HUES48 (cell line): ENCODE measurements at regions not wholly inside any gene's neighbourhood (a gene's known extent, or its start where the extent isn't known, plus 50 kb on each side); places are given as distances from the start of the nearest gene placed in this dataset.

Source experiments
- H3K27ac ChIP-seq: one replicate; pipeline ENCODE4 v1.7.0; 2013; ENCODE audit warnings: low read depth, low read length, inconsistent platforms
- H3K27me3 ChIP-seq: 2 replicates; pipeline ENCODE4 v1.6.1; 2013; ENCODE audit warnings: mild to moderate bottlenecking, low read length; ENCODE audit not compliant: control insufficient read depth, insufficient read depth
- H3K36me3 ChIP-seq: 2 replicates; pipeline ENCODE4 v1.6.1; 2013; ENCODE audit warnings: low read length; ENCODE audit not compliant: control insufficient read depth, insufficient read depth
- H3K4me1 ChIP-seq: 2 replicates; pipeline ENCODE4 v1.6.1; 2013; ENCODE audit warnings: mild to moderate bottlenecking, low read length; ENCODE audit not compliant: control insufficient read depth, insufficient read depth
- H3K4me3 ChIP-seq: 2 replicates; pipeline ENCODE4 v1.5.1; 2013; ENCODE audit warnings: mild to moderate bottlenecking, low read depth, low read length
- H3K9ac ChIP-seq: 2 replicates; pipeline ENCODE4 v1.6.1; 2013; ENCODE audit warnings: mild to moderate bottlenecking, low read depth, low read length, moderate library complexity
- H3K9me3 ChIP-seq: 2 replicates; pipeline ENCODE4 v1.6.1; 2013; ENCODE audit warnings: low read length; ENCODE audit not compliant: control insufficient read depth, insufficient read depth

DNA sequence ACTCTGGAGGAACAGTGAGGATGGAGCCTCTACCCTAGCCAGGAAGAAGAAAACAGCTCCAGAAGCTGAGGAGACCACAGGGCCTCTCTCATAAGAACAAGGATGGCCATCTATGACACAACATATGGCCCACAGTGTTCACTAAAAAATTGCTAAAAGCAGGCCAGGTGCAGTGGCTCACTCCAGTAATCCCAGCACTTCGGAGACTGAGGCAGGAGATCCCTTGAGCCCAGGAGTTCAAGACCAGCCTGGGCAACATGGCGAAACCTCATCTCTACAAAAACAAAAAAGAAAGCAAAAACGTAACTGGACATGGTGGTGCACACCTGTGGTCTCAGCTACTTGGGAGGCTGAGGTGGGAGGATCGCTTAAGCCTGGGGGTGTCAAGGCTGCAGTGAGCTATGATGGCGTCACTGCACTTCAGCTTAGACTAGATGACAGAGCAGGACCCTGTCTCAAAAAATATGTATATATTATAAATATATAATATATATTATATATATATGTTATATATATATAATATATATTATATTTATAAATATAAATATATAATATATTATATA is 103.1 kb downstream of the TOMM20 start:
- Histone ChIP-seq H3K4me3 (no peak overlapping the region), H3K27ac (no peak overlapping the region), H3K4me1 (peaks cover 13% of the 10 kb centered on the region), H3K9ac (no peak overlapping the region), H3K36me3 (no peaks in the 10 kb centered on the region), H3K27me3 (no peaks in the 10 kb centered on the region), H3K9me3 (no peaks in the 10 kb centered on the region)

DNA sequence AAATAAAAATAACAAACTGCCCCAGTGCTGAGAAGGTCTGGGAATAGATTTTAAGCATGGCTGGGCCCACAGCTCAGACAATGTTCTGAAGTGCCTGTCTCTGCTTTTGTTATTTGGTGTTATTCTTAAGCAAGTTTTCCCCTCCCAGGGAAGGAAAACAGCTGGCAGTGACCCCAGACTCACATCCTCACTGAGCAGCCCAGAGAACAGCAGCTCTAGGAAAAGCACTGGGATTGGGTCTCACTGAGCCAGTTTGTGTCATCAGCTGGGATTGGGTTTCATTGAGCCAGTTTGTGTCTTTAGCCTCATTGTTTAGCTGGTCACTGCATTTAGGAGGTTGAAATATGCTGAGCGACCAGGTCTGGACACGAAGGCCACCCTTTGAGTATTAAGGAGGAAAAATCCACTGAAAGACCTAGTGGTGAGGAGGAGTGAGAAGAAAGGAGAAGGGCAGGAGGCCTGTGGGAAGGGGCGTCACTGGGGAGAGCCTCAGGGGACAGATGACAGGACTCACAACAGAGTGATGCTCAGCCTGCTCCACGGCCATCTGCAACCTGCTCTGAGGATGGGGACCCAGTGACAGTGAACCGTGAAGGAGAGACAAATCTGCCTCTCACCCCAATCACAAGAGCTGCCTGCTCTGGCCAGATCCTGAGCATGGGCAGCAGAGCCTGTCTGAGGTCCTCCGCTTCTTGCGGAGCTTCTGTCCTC is 103.8 kb downstream of the TOMM20 start:
- Histone ChIP-seq H3K9ac (no peak overlapping the region), H3K9me3 (no peaks in the 10 kb centered on the region), H3K27ac (no peak overlapping the region), H3K4me1 (peaks cover 13% of the 10 kb centered on the region), H3K27me3 (no peaks in the 10 kb centered on the region), H3K36me3 (no peaks in the 10 kb centered on the region), H3K4me3 (no peak overlapping the region)

DNA sequence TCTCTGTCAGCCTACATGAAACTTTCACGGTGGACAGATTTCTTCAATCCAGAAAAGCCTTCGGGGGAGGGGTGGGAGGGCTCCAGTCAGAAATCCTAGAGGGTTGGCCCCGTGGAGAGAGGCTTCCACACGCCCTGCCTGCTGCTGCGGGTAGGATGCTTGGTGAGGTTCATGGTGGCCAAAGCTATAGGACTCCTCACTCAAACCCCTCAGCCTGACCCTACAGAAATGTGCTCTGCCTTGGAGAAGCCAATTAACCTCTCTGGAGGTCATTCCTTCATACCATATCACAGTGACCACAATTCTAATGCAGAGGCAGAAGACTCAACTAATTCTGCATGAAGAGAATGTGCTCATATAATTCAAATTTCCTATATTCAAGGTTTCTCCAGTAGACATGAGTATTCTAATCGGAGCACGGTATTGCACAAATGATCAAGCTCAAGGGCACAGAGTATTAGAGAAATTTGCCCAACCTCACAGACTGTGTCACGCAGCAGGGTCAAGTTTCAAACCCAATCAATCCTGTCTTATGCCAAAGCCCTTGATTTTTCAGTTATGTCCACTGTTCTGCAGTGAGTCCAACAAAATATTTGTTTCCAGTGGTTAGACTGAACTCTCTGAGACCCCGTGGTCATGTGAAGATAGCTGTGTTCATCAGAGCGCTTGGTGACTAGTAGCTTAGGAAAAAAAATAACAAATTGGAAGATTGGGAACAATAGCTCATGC is 104.8 kb downstream of the TOMM20 start:
- no peaks in the 10 kb centered on the region for H3K27me3 ChIP-seq
- no peak overlapping the region for H3K4me3 ChIP-seq
- no peak overlapping the region for H3K9ac ChIP-seq
- no peaks in the 10 kb centered on the region for H3K9me3 ChIP-seq
- peaks cover 13% of the 10 kb centered on the region for H3K4me1 ChIP-seq
- H3K36me3 ChIP-seq, result no peaks in the 10 kb centered on the region
- H3K27ac ChIP-seq, result no peak overlapping the region

DNA sequence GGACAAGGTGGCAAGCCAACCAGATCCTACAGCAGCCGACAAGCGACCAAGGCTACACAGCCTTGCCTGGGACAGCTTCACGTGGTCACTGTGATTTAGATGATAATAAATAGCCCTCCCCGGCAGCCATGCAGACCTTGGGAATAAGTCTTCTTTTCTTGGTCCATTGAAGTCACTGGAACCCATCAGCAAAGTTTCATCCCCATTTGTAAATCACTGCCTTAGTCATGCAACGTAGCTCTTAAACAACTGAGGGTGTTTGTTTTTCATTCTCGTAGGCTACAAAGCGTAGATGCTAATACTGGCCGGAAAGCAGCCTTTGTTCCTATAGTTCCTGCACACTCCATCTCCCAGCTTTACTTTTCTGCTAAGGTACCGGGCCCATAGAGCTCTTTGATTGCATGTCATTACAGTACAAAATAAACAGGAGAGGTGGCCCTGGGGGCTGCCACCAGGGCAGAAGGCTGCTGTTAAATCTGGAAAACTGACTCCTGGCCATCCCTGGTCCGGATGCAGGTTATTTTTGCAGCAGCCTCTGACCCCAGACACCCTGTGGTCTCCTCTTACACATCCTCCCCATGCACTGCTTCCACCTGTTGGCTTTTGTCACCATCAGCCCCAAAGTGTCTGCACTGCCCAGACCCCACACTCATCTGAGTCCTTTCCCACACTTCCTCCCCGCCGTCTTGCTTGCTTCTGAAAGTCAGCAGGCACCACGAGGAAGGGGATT is 105.5 kb downstream of the TOMM20 start:
- no peak overlapping the region for H3K27ac ChIP-seq
- no peak overlapping the region for H3K9ac ChIP-seq
- peaks cover 13% of the 10 kb centered on the region for H3K4me1 ChIP-seq
- H3K27me3 ChIP-seq, result no peaks in the 10 kb centered on the region
- H3K9me3 ChIP-seq, result no peaks in the 10 kb centered on the region
- H3K36me3 ChIP-seq, result no peaks in the 10 kb centered on the region
- H3K4me3 ChIP-seq, result no peak overlapping the region

DNA sequence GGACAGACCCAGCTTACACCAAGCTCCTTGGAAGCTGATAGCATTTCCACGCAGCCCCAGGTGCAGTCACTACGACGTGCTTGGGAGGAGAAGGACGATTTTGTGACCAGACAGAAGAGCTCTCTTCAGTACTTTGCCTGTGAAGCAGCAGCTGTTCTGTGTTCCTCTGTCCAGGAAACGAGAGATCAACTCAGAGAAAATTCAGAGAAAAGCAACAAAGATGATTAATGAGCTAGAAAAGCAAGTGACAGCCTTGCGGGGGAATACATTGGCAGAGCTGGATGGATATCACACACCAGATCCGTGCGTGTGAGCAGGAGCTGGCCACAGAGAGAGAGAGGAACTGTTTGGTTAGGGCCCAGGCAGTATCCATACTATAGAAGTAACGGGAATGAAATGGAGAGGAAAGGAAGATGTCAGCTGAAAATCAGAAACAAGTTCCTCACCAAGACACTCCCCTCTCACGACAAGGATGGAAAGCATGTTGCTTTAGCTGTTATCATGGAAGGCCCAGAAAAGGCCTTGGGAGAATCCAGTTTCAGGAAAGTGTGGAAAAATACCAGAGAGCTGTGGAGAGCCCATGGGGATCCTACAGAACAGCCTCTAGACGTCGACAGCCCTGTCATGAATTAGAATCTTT is 106.2 kb downstream of the TOMM20 start:
- Histone ChIP-seq H3K9ac (no peak overlapping the region), H3K4me1 (peaks cover 13% of the 10 kb centered on the region), H3K4me3 (no peak overlapping the region), H3K27ac (no peak overlapping the region), H3K36me3 (no peaks in the 10 kb centered on the region), H3K27me3 (no peaks in the 10 kb centered on the region), H3K9me3 (no peaks in the 10 kb centered on the region)

DNA sequence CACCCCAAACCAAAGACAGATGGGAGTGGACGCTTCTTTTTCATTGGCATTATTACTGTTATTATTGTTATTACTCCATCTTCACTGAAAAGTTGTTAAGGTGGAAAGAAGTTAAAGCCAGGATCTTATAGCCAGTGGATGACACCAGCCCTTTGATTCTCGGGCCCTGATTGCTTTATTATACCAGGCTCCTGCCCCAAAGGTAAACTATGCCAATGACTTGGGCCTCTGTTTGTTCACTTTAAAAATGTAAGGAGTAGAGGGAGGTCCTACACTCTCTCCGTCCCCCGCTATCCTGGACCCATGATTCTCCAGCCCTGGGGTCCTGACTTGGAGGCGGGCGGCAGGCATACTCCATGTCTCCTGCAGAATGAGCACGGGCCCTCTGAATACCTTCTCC is 106.8 kb downstream of the TOMM20 start:
- Histone ChIP-seq H3K4me3 (no peak overlapping the region), H3K9ac (no peak overlapping the region), H3K9me3 (no peaks in the 10 kb centered on the region), H3K27ac (no peak overlapping the region), H3K4me1 (peaks cover 13% of the 10 kb centered on the region), H3K27me3 (no peaks in the 10 kb centered on the region), H3K36me3 (no peaks in the 10 kb centered on the region)

DNA sequence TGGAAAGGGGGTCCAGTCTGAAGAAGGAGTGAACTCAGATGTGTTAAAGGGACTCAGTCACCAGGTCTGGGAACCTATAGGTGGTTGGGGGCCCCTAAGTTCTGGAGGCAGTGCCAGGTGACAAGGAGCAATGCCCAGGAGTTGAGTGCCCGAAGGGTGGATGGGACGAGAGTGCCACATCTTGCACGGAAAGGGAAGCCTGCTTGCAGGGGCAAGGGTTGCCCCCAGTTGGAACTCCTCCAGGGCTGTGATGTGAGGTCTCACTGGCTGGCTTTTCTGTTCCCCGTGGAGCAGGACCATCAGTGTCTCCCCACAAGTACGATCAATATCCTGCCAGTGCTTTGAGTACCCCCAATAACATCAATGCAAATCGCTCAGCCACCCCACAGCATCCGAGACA is 107.3 kb downstream of the TOMM20 start:
- H3K4me3 ChIP-seq, result no peak overlapping the region
- no peaks in the 10 kb centered on the region for H3K27me3 ChIP-seq
- H3K9me3 ChIP-seq, result no peaks in the 10 kb centered on the region
- no peak overlapping the region for H3K27ac ChIP-seq
- H3K4me1 ChIP-seq, result peaks cover 13% of the 10 kb centered on the region
- no peaks in the 10 kb centered on the region for H3K36me3 ChIP-seq
- no peak overlapping the region for H3K9ac ChIP-seq

DNA sequence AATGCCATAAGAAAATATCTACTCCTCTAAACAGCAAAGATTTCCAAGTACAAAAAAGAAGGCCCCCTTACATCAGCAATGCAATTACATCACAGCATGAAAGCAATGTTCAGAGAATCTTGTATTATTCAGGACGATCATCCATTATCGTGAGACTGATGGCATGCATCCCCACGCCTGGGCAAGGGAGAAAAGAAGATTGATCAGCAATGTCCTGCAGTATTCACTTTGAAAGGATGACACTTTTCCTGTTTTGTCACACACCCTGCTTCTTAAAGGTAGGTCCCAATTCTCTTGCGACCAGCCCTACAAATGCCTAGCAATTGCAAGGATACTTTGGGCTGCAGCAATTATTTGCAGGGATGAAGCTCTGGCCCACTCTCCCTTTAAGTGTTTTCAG is 108.7 kb downstream of the TOMM20 start:
- no peak overlapping the region for H3K9ac ChIP-seq
- no peaks in the 10 kb centered on the region for H3K36me3 ChIP-seq
- H3K27ac ChIP-seq, result no peak overlapping the region
- H3K27me3 ChIP-seq, result no peaks in the 10 kb centered on the region
- H3K9me3 ChIP-seq, result no peaks in the 10 kb centered on the region
- no peak overlapping the region for H3K4me3 ChIP-seq
- H3K4me1 ChIP-seq, result peaks cover 13% of the 10 kb centered on the region

DNA sequence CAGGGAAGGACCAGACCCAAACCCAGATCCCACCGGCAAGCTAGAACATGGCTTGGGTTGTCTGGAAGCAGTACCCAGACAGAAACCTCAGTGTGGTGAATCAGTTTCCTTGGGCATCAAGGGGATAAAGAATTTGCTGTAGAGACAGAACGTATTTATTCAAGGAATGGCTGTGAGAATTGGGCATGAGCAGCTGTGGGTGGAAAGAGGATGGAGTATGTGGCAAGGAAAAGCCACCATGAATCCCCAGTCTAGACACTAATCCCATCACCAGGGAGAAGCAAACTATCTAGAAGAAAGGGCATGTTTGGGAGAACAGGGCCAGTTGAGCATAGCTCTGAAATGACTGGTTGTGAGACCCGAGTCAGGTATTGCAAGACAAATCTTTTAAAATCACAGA is 109.2 kb downstream of the TOMM20 start:
- Histone ChIP-seq H3K27me3 (no peaks in the 10 kb centered on the region), H3K4me3 (no peak overlapping the region), H3K9me3 (no peaks in the 10 kb centered on the region), H3K36me3 (no peaks in the 10 kb centered on the region), H3K27ac (no peak overlapping the region), H3K4me1 (peaks cover 13% of the 10 kb centered on the region), H3K9ac (no peak overlapping the region)

DNA sequence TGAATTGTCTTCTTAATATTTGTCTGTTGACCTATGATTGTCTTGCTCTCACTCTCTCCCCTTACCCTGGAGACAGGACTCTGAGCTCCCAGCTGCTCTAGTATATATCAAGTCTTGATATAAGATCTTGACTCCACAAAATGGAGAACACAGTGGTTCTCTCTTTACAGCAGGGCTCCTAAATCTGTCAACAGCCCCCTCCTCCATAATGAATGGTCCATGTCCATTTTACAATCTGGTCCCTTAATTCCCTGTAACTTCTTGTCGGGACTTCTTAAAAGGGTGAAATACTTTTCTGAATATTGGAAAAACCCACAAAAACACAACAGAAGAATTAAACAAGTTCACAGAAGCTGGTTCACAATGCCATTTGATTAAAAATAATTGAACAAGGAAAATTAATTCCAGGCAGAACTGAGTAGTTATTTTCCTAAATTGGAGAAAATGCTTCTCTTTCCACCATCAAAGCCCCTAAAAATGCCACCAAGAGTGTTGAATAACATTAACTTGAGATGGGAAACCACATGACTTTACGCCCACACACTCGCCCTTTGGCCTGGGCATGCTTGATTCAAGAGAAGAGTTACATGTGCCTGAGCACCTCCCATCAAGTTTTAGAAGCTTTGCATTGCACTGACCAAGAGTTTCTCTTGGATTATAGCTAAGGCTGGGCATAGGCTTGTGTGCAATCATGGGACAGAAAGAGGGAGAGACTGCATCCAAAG is 109.8 kb downstream of the TOMM20 start:
- Histone ChIP-seq H3K4me1 (peaks cover 13% of the 10 kb centered on the region), H3K27ac (no peak overlapping the region), H3K9me3 (no peaks in the 10 kb centered on the region), H3K27me3 (no peaks in the 10 kb centered on the region), H3K9ac (no peak overlapping the region), H3K4me3 (no peak overlapping the region), H3K36me3 (no peaks in the 10 kb centered on the region)
